ENCODE measurements at regions not wholly inside any gene's neighbourhood (a gene's known extent, or its start where the extent isn't known, plus 50 kb on each side); places are given as distances from the start of the nearest gene placed in this dataset.

DNA sequence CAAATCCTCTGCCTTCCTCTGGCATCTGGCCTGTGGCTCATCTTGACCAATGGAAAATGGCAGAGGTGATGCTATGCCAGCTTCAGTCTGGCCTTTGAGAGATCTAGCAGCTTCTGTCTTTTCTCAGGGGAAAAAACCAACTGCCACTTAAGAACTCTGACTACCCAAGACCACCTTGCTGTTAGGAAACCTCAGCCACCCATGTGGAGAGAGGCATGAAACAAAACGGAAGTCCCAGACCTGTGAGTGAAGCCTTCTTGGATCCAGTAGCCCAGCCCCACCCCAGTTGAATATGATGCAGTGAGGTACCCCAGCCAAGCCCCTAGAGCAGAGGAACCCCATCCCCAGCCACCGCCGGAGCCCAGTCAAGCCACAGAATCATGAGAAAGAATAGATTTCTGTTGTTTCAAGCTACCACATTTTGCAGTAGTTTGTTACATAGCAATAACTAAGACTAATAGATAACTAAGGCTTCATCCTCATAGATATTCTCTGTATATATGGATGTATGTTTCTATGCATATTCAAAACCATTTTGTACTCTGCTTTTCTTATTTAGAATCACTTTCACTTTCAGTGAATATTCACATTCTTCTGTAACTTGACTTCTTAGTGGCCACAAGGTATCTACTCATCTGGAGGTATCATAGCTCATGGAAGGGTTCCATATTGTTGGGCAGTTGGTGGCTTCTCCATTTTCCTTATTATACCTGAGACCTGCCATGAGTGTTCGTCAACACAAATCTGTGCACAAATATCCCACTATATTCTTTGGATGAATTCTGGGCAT, 142.1 kb downstream of the FBXO15 start:
- no peak overlapping the region for H3K4ac ChIP-seq (ENCODE audit: low read depth, low read length)
- H2BK120ac ChIP-seq (ENCODE audit: low read depth, low read length, poor library complexity, severe bottlenecking): no peak overlapping the region
- H3K18ac ChIP-seq (ENCODE audit: insufficient read length, low read depth, low read length): no peak overlapping the region
- DNase-seq: no peak
- no peaks in the 10 kb centered on the region for H3K4me1 ChIP-seq (ENCODE audit: insufficient read depth, low read length)
- H4K8ac ChIP-seq (replicated peaks; ENCODE audit: insufficient read length, low read depth, low read length): no peak overlapping the region
- H4K20me1 ChIP-seq (ENCODE audit: control insufficient read depth, insufficient read depth, insufficient read length): no peaks in the 10 kb centered on the region
- H3K9ac ChIP-seq (ENCODE audit: extremely low read depth, insufficient read length, low read length): no peak overlapping the region
- H4K91ac ChIP-seq (ENCODE audit: insufficient read length, low read depth, low read length): no peak overlapping the region
- no peaks in the 10 kb centered on the region for H3K9me3 ChIP-seq (ENCODE audit: control insufficient read depth, low read depth, low read length)
- H4K5ac ChIP-seq (ENCODE audit: insufficient read length, low read depth, low read length): no peak overlapping the region
- H2AFZ ChIP-seq (ENCODE audit: low read length): no peak overlapping the region
- no peak overlapping the region for H2AK5ac ChIP-seq (ENCODE audit: insufficient read length, low read length)
- no peak overlapping the region for H2BK12ac ChIP-seq (ENCODE audit: insufficient read length, low read depth, low read length)
- no peak overlapping the region for H3K27ac ChIP-seq (ENCODE audit: insufficient read length, low read depth, low read length)
- no peaks in the 10 kb centered on the region for H3K79me1 ChIP-seq (ENCODE audit: insufficient read depth, low read depth, low read length, poor library complexity, severe bottlenecking)
- Mint-ChIP-seq H3K27ac (no peak overlapping the region), H3K4me3 (no peak overlapping the region), H3K9me3 (peaks cover 0 to 2% of the 10 kb centered on the region in 2 experiments; a peak in 1 of 5 replicates), H3K27me3 (ENCODE audit: low read depth) (peaks cover 3% of the 10 kb centered on the region), H3K4me1 (no peaks in the 10 kb centered on the region), H3K36me3 (ENCODE audit: insufficient read depth in 1 of 3, low read depth in 3 of 3) (no peaks in the 10 kb centered on the region)
- H3K79me2 ChIP-seq (ENCODE audit: insufficient read depth, low read length): no peaks in the 10 kb centered on the region
- no peak overlapping the region for H3K4me2 ChIP-seq (ENCODE audit: insufficient read depth, insufficient read length, low read length)
- TF ChIP-seq, protein P1, sequence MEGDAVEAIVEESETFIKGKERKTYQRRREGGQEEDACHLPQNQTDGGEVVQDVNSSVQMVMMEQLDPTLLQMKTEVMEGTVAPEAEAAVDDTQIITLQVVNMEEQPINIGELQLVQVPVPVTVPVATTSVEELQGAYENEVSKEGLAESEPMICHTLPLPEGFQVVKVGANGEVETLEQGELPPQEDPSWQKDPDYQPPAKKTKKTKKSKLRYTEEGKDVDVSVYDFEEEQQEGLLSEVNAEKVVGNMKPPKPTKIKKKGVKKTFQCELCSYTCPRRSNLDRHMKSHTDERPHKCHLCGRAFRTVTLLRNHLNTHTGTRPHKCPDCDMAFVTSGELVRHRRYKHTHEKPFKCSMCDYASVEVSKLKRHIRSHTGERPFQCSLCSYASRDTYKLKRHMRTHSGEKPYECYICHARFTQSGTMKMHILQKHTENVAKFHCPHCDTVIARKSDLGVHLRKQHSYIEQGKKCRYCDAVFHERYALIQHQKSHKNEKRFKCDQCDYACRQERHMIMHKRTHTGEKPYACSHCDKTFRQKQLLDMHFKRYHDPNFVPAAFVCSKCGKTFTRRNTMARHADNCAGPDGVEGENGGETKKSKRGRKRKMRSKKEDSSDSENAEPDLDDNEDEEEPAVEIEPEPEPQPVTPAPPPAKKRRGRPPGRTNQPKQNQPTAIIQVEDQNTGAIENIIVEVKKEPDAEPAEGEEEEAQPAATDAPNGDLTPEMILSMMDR (conservative IDR thresholded peaks at IDR 0.05): no peak
- no peaks in the 10 kb centered on the region for H3K23me2 ChIP-seq (ENCODE audit: insufficient read length, low read depth, low read length, poor library complexity, severe bottlenecking)
- no peak overlapping the region for H3K14ac ChIP-seq (ENCODE audit: insufficient read depth, low read length)
- H2BK20ac ChIP-seq (ENCODE audit: low read depth, low read length, poor library complexity, severe bottlenecking): no peak overlapping the region
- no peaks in the 10 kb centered on the region for H3K27me3 ChIP-seq (ENCODE audit: insufficient read depth, low read length)
- no peak overlapping the region for H3K23ac ChIP-seq (ENCODE audit: insufficient read length, low read depth, low read length)
- no peak overlapping the region for H3T11ph ChIP-seq (ENCODE audit: low read length)
- H2BK5ac ChIP-seq (ENCODE audit: insufficient read length, low read length): no peak overlapping the region
- WGBS (ENCODE audit: extremely low coverage, insufficient read length, low lambda C conversion rate): no CpG with 5 or more reads among the region's 4 CpGs
- no peak overlapping the region for H2BK15ac ChIP-seq (ENCODE audit: low read depth, low read length)
- H3K56ac ChIP-seq (ENCODE audit: insufficient read length, low read depth, low read length): no peak overlapping the region

Data from H9 (cell line).